Keratinocyte (primary cell): ENCODE measurements at regions not wholly inside any gene's neighbourhood (a gene's known extent, or its start where the extent isn't known, plus 50 kb on each side); places are given as distances from the start of the nearest gene placed in this dataset.

Experiments
- DNase-seq: peaks from one replicate; pipeline ENCODE4 v3.0.0-alpha.2; 2011; ENCODE audit warnings: low read depth, missing footprints, low spot score
- FAIRE-seq: peaks from 2 replicates; lab custom pipeline; 2011; peaks lifted over from hg19 to GRCh38; lab: Jason Lieb, UNC
- H2AFZ ChIP-seq: 2 replicates; pipeline ENCODE4 v1.6.0; 2012; ENCODE audit warnings: low read length, control low read depth, inconsistent platforms; ENCODE audit not compliant: control insufficient read depth
- H3K27ac ChIP-seq: 2 replicates; pipeline ENCODE4 v1.5.1; 2011; ENCODE audit warnings: low read length; ENCODE audit not compliant: control insufficient read depth, insufficient read depth
- H3K27me3 ChIP-seq: 3 replicates; pipeline ENCODE4 v1.6.0; 2011; ENCODE audit warnings: low read length; ENCODE audit not compliant: control insufficient read depth, insufficient read depth; ENCODE audit errors: extremely low read depth
- H3K36me3 ChIP-seq, 2 experiments: 2 replicates in 1 of 2; 3 replicates in 1 of 2; pipeline ENCODE4 v1.5.1; 2011; ENCODE audit warnings: low read length in 2 of 2, mild to moderate bottlenecking in 1 of 2; ENCODE audit not compliant: control insufficient read depth in 2 of 2, insufficient read depth in 2 of 2; ENCODE audit errors: extremely low read depth in 1 of 2
- H3K4me1 ChIP-seq: 3 replicates; pipeline ENCODE4 v1.5.1; 2011; ENCODE audit warnings: low read length; ENCODE audit not compliant: control insufficient read depth, insufficient read depth; ENCODE audit errors: extremely low read depth
- H3K4me2 ChIP-seq: 3 replicates; pipeline ENCODE4 v1.6.0; 2011; ENCODE audit warnings: low read depth, low read length; ENCODE audit not compliant: control insufficient read depth, insufficient read depth; ENCODE audit errors: extremely low read depth
- H3K4me3 ChIP-seq, 3 experiments: fragments of 200-600 bp in 1 of 3; sonication (generic) in 1 of 3; 2 replicates in 2 of 3; 3 replicates in 1 of 3; pipeline ENCODE4 v1.5.1; 2011 to 2016; ENCODE audit warnings: low read length in 3 of 3, mild to moderate bottlenecking in 3 of 3, control low read depth in 2 of 3, inconsistent platforms in 1 of 3, low read depth in 1 of 3, mixed read lengths in 1 of 3, mixed run types in 1 of 3, moderate library complexity in 1 of 3; ENCODE audit not compliant: control insufficient read depth in 2 of 3, insufficient read depth in 2 of 3; ENCODE audit errors: extremely low read depth in 1 of 3
- H3K79me2 ChIP-seq: 2 replicates; pipeline ENCODE4 v1.6.0; 2012; ENCODE audit warnings: low read length; ENCODE audit not compliant: control insufficient read depth, insufficient read depth
- H3K9ac ChIP-seq: 3 replicates; pipeline ENCODE4 v1.6.0; 2011; ENCODE audit warnings: low read length; ENCODE audit not compliant: control insufficient read depth, insufficient read depth; ENCODE audit errors: extremely low read depth
- H3K9me1 ChIP-seq: 3 replicates; pipeline ENCODE4 v1.6.0; 2011; ENCODE audit warnings: low read length; ENCODE audit not compliant: control insufficient read depth, insufficient read depth; ENCODE audit errors: extremely low read depth
- H3K9me3 ChIP-seq: 2 replicates; pipeline ENCODE4 v1.5.1; 2012; ENCODE audit warnings: low read depth, low read length; ENCODE audit not compliant: control insufficient read depth
- H4K20me1 ChIP-seq: 3 replicates; pipeline ENCODE4 v1.6.0; 2011; ENCODE audit warnings: low read length; ENCODE audit not compliant: control insufficient read depth, insufficient read depth; ENCODE audit errors: extremely low read depth
- EZH2 ChIP-seq: IDR thresholded peaks from one replicate; pipeline ENCODE4 v1.6.1; 2012; ENCODE audit warnings: inconsistent platforms, mild to moderate bottlenecking, low read length, moderate library complexity
- dilution Hi-C: fragments of 300-500 bp; cut with MboI; formaldehyde crosslinking; loops from one replicate; pipeline ENCODE4 v1.7.0; 2020; ENCODE audit warnings: low sequenced_read_pairs; ENCODE audit not compliant: extremely low pct_ligation_motif_present
- TF ChIP-seq, protein P1 (sequence below), 3 experiments: IDR thresholded peaks in 1 of 3; conservative IDR thresholded peaks in 1 of 3; optimal IDR thresholded peaks in 1 of 3; 2 replicates in 2 of 3; 3 replicates in 1 of 3; pipeline versions ENCODE3 to v1.5.1; 2011; ENCODE audit warnings: low read length in 3 of 3, mild to moderate bottlenecking in 3 of 3, moderate library complexity in 2 of 3, control low read depth in 1 of 3, inconsistent platforms in 1 of 3; ENCODE audit not compliant: insufficient read depth in 2 of 3; ENCODE audit errors: extremely low read depth in 1 of 3

DNA sequence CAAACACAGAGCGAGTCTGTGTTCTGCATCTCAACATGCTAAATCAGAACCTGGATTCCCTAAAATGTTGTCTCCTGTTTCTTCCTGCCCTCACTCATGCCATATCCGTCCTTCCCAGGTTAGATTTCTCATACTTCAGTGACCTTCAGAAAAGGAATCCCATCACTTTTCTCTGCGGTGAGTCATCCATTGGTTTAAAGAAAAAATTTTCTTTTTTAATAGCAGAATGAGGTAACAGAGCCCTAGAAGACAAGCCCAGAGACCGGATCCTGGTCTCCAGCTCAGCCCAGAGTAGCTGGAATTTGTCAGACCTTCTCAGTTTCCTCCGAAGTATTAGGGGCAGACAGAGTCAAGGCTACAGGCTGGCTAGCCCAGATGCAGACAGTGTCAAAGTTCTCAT is 143.2 kb upstream of the DMRT1 start:
- Histone ChIP-seq H3K9me1 (peaks cover 2% of the 10 kb centered on the region), H3K4me1 (peaks cover 55% of the 10 kb centered on the region), H3K9ac (peak overlapping the region; percentile 4), H3K27me3 (no peaks in the 10 kb centered on the region), H3K36me3 (peaks cover 19 to 26% of the 10 kb centered on the region in 2 experiments), H2AFZ (no peak overlapping the region), H3K27ac (peak overlapping the region; percentile 96), H4K20me1 (no peaks in the 10 kb centered on the region), H3K4me2 (peak overlapping the region; percentile 35), H3K9me3 (no peaks in the 10 kb centered on the region), H3K4me3 (no peak overlapping the region), H3K79me2 (peaks cover 75% of the 10 kb centered on the region)
- dilution Hi-C loops = no loop called here
- DNase-seq (no peak), FAIRE-seq (peak; percentile 60)
- no peak for TF ChIP-seq EZH2
- TF ChIP-seq, protein P1, sequence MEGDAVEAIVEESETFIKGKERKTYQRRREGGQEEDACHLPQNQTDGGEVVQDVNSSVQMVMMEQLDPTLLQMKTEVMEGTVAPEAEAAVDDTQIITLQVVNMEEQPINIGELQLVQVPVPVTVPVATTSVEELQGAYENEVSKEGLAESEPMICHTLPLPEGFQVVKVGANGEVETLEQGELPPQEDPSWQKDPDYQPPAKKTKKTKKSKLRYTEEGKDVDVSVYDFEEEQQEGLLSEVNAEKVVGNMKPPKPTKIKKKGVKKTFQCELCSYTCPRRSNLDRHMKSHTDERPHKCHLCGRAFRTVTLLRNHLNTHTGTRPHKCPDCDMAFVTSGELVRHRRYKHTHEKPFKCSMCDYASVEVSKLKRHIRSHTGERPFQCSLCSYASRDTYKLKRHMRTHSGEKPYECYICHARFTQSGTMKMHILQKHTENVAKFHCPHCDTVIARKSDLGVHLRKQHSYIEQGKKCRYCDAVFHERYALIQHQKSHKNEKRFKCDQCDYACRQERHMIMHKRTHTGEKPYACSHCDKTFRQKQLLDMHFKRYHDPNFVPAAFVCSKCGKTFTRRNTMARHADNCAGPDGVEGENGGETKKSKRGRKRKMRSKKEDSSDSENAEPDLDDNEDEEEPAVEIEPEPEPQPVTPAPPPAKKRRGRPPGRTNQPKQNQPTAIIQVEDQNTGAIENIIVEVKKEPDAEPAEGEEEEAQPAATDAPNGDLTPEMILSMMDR (optimal IDR thresholded peaks at IDR 0.05 in 1 of 3, IDR thresholded peaks at IDR 0.05 in 1 of 3, conservative IDR thresholded peaks at IDR 0.05 in 1 of 3; ENCODE audit: extremely low read depth in 1 of 3, insufficient read depth in 2 of 3, low read length in 3 of 3) = no peak

DNA sequence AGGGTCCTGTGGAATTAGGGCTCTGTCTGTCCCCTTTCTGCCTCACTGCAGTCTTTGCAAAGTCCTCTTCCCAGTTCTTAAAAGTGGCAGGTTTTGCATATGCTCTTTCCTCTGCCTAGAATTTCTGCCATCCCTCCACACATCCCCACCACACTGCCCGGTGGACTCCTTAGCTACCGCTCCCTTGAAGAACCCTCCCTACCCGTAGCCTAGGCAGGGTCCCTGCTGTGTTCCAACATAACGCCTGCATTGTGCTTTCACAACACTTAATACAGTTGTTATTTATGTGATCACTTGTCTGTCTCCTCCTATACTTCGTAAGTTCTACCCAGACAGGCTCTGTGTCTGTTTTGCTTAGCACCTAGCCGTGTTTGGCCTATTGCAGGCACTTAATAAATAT is 142.5 kb upstream of the DMRT1 start:
- Histone ChIP-seq H3K27ac (no peak overlapping the region), H3K9me3 (no peaks in the 10 kb centered on the region), H3K36me3 (peaks cover 19 to 26% of the 10 kb centered on the region in 2 experiments), H3K4me3 (no peak overlapping the region), H2AFZ (no peak overlapping the region), H3K4me2 (no peak overlapping the region), H3K79me2 (peaks cover 82% of the 10 kb centered on the region), H3K4me1 (peaks cover 49% of the 10 kb centered on the region), H3K9me1 (peaks cover 2% of the 10 kb centered on the region), H4K20me1 (no peaks in the 10 kb centered on the region), H3K27me3 (no peaks in the 10 kb centered on the region), H3K9ac (no peak overlapping the region)
- DNase-seq (no peak), FAIRE-seq (no peak)
- TF ChIP-seq, protein P1 (optimal IDR thresholded peaks at IDR 0.05 in 1 of 3, IDR thresholded peaks at IDR 0.05 in 1 of 3, conservative IDR thresholded peaks at IDR 0.05 in 1 of 3; ENCODE audit: extremely low read depth in 1 of 3, insufficient read depth in 2 of 3, low read length in 3 of 3) = no peak
- TF ChIP-seq EZH2 = no peak
- dilution Hi-C loops = no loop called here
